ENCODE measurements at regions not wholly inside any gene's neighbourhood (a gene's known extent, or its start where the extent isn't known, plus 50 kb on each side); places are given as distances from the start of the nearest gene placed in this dataset.

DNA sequence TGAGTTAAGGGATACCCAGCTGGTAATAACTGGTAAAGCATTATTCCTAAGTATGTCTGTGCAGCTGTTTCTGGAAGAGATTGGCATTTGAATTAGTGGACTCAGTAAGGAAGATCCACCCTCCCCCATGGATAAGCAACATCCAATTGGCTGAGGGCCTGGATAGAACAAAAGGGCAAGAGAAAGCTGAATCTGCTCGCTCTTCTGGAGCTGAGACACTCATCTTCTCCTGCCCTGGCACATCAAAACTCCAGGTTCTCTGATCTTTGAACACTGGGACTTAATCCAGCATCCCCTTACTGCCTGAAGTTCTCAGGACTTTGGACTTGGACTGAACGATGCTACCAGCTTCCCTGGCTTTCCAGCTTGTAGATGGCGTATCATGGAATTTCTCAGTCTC is 63.1 kb upstream of the CNOT2 start:
- ATAC-seq (replicated peaks in 1 of 4), result no peak
- WGBS (ENCODE audit: insufficient coverage), result 89% methylated on average over 3 of the region's 3 CpGs

DNA sequence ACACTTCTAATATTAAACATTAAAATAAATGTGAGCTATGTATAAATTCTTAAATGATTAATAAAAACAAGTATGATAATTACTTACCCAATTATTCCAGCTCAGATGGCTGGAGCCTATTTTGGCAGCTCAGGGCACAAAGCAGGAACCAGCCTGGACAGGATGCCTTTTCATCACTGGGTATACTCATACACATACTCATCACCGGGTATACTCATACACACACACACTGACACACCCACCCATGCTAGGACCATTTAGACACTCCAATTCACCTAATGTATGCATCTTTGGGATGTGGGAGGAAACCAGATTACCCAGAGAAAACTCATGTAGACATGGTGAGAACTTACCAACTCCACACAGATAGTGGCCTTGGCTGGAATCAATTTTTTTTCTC is 57.9 kb upstream of the CNOT2 start:
- Histone ChIP-seq H3K9me3 (no peaks in the 10 kb centered on the region), H3K36me3 (ENCODE audit: control insufficient read depth in 2 of 2, extremely low read depth in 1 of 2, insufficient read depth in 1 of 2, low read length in 1 of 2) (no peaks in the 10 kb centered on the region), H3K4me3 (ENCODE audit: control insufficient read depth in 1 of 2, extremely low read depth in 1 of 2, low read length in 1 of 2) (no peak overlapping the region), H3K27me3 (replicated peaks in 1 of 2; ENCODE audit: control insufficient read depth in 2 of 2, extremely low read depth in 1 of 2, insufficient read depth in 2 of 2, low read length in 1 of 2) (no peaks in the 10 kb centered on the region), H3K27ac (ENCODE audit: low read length) (no peak overlapping the region), H3K4me1 (ENCODE audit: control insufficient read depth in 1 of 2, extremely low read depth in 1 of 2, insufficient read depth in 2 of 2, low read length in 2 of 2) (no peaks in the 10 kb centered on the region)
- ChIA-PET CTCF (no interaction called here), POLR2A (no interaction called here)
- Mint-ChIP-seq H3K9me3 (peaks cover 0 to 4% (median 0%) of the 10 kb centered on the region in 3 donors), H3K27me3 (peaks cover 4 to 12% of the 10 kb centered on the region in 2 donors), H3K4me3 (no peak overlapping the region), H3K4me1 (no peaks in the 10 kb centered on the region), H3K27ac (no peak overlapping the region), H3K36me3 (no peaks in the 10 kb centered on the region)
- WGBS (ENCODE audit: insufficient coverage), result no CpG with 5 or more reads among the region's 1 CpG
- DNase-seq (no peak), ATAC-seq (replicated peaks in 1 of 4) (no peak)

More for the DNA sequence above, 63.1 kb upstream of the CNOT2 start:
- Histone ChIP-seq H3K4me3 (ENCODE audit: control insufficient read depth in 1 of 2, extremely low read depth in 1 of 2, low read length in 1 of 2) (no peak overlapping the region), H3K27me3 (replicated peaks in 1 of 2; ENCODE audit: control insufficient read depth in 2 of 2, extremely low read depth in 1 of 2, insufficient read depth in 2 of 2, low read length in 1 of 2) (no peaks in the 10 kb centered on the region), H3K9me3 (no peaks in the 10 kb centered on the region), H3K4me1 (ENCODE audit: control insufficient read depth in 1 of 2, extremely low read depth in 1 of 2, insufficient read depth in 2 of 2, low read length in 2 of 2) (no peaks in the 10 kb centered on the region), H3K36me3 (ENCODE audit: control insufficient read depth in 2 of 2, extremely low read depth in 1 of 2, insufficient read depth in 1 of 2, low read length in 1 of 2) (no peaks in the 10 kb centered on the region), H3K27ac (ENCODE audit: low read length) (no peak overlapping the region)
- H3K36me3 Mint-ChIP-seq, result no peaks in the 10 kb centered on the region
- H3K4me1 Mint-ChIP-seq, result no peaks in the 10 kb centered on the region
- ChIA-PET CTCF (no interaction called here), POLR2A (no interaction called here)
- no peak overlapping the region for H3K4me3 Mint-ChIP-seq
- H3K27me3 Mint-ChIP-seq, result peaks cover 4 to 12% of the 10 kb centered on the region in 2 donors
- no peak for DNase-seq
- peaks cover 0 to 4% (median 0%) of the 10 kb centered on the region in 3 donors for H3K9me3 Mint-ChIP-seq
- no peak overlapping the region for H3K27ac Mint-ChIP-seq

DNA sequence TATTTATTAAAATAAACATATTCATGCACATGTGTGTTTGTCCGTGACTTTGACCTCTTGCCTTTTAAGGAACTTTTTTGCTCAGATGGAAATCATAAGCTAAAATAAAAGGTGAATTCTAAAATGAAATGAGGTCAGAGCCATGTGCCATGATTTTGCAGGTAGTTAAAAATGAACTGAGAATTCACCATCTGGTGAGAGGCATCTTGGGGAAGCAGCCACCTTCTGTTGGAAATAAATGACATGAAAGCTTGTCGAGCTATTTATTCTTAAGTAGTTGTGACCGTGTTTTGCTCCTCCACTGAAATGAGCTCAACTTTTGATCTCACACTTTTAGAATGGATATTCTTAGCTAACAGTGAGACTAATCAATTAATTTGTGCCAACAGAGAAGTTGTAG is 56.8 kb upstream of the CNOT2 start:
- Mint-ChIP-seq H3K9me3 (no peaks in the 10 kb centered on the region), H3K4me3 (no peak overlapping the region), H3K27me3 (peaks cover 0 to 9% of the 10 kb centered on the region in 2 donors), H3K4me1 (no peaks in the 10 kb centered on the region), H3K27ac (no peak overlapping the region), H3K36me3 (no peaks in the 10 kb centered on the region)
- CTCF ChIA-PET, result no interaction called here
- Histone ChIP-seq H3K36me3 (ENCODE audit: control insufficient read depth in 2 of 2, extremely low read depth in 1 of 2, insufficient read depth in 1 of 2, low read length in 1 of 2) (no peaks in the 10 kb centered on the region), H3K9me3 (no peaks in the 10 kb centered on the region), H3K27me3 (replicated peaks in 1 of 2; ENCODE audit: control insufficient read depth in 2 of 2, extremely low read depth in 1 of 2, insufficient read depth in 2 of 2, low read length in 1 of 2) (no peaks in the 10 kb centered on the region), H3K4me3 (ENCODE audit: control insufficient read depth in 1 of 2, extremely low read depth in 1 of 2, low read length in 1 of 2) (no peak overlapping the region), H3K27ac (ENCODE audit: low read length) (no peak overlapping the region), H3K4me1 (ENCODE audit: control insufficient read depth in 1 of 2, extremely low read depth in 1 of 2, insufficient read depth in 2 of 2, low read length in 2 of 2) (no peaks in the 10 kb centered on the region)
- DNase-seq (no peak), ATAC-seq (replicated peaks in 1 of 4) (no peak)
- POLR2A ChIA-PET, result interaction anchor here in 1 of 2 donors (0.7 kb wide), 1 partner anchor 34 kb away, joined by 3 read pairs; no protein-coding TSS in a partner anchor
- 100% methylated on average over 1 of the region's 3 CpGs for WGBS (ENCODE audit: insufficient coverage)

DNA sequence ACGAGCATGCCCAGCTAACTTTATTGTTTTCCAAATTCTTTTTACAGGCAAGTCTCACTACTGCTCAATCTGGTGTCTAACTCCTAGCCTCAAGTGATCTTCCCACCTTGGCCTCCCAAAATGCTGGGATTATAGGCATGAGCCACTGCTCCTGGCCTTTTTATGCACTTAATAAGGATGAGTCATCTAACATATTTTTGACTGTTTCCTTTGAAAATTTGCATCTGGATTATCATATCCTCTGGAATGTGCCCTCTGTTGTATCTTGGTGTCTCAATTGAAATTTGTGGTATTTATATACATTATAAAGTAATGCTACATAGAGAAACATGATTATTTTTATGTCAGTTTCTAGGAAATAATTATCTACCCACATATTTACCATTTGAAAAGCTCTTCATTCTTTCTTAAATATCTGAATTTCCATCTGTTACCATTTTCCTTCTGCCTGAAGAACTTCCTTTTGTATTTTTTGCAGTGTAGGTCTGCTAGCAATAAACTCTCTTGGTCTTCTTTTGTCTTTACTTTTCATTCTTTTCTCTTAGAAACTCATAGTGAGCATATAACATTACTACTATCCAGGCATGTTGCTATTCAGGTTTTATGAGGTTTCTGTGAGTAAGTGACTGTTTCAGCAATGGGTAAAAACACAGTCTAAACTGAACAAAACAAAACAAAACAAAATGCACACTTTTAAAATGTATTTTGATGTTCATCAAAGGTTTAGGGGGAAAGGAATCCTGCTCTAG is 52.8 kb upstream of the CNOT2 start:
- H3K27me3 Mint-ChIP-seq, result peaks cover 2 to 3% of the 10 kb centered on the region in 2 donors
- no peaks in the 10 kb centered on the region for H3K36me3 Mint-ChIP-seq
- Histone ChIP-seq H3K9me3 (no peaks in the 10 kb centered on the region), H3K27me3 (replicated peaks in 1 of 2; ENCODE audit: control insufficient read depth in 2 of 2, extremely low read depth in 1 of 2, insufficient read depth in 2 of 2, low read length in 1 of 2) (no peaks in the 10 kb centered on the region), H3K4me3 (ENCODE audit: control insufficient read depth in 1 of 2, extremely low read depth in 1 of 2, low read length in 1 of 2) (no peak overlapping the region), H3K4me1 (ENCODE audit: control insufficient read depth in 1 of 2, extremely low read depth in 1 of 2, insufficient read depth in 2 of 2, low read length in 2 of 2) (peaks cover 0 to under 1% of the 10 kb centered on the region in 2 experiments), H3K36me3 (ENCODE audit: control insufficient read depth in 2 of 2, extremely low read depth in 1 of 2, insufficient read depth in 1 of 2, low read length in 1 of 2) (no peaks in the 10 kb centered on the region), H3K27ac (ENCODE audit: low read length) (no peak overlapping the region)
- ChIA-PET CTCF (interaction anchor here in 1 of 2 donors (0.5 kb wide), 1 partner anchor 833 kb away, joined by 6 read pairs; no protein-coding TSS in a partner anchor), POLR2A (no interaction called here)
- no peaks in the 10 kb centered on the region for H3K4me1 Mint-ChIP-seq
- ATAC-seq (replicated peaks in 1 of 4) (no peak), DNase-seq (no peak)
- no peak overlapping the region for H3K4me3 Mint-ChIP-seq
- WGBS (ENCODE audit: insufficient coverage), result 100% methylated on average over 1 of the region's 1 CpG
- no peak overlapping the region for H3K27ac Mint-ChIP-seq
- H3K9me3 Mint-ChIP-seq, result no peaks in the 10 kb centered on the region

All from T-cell (primary cell).